Left lung (tissue), 4 donors: ENCODE measurements at regions not wholly inside any gene's neighbourhood (a gene's known extent, or its start where the extent isn't known, plus 50 kb on each side); places are given as distances from the start of the nearest gene placed in this dataset.
"Not testable (repeated sequence)": the region's sequence is repeated elsewhere in the genome, so short reads cannot be mapped to it uniquely, and the experiment has no call there.

ENCODE experiments used
- ATAC-seq: fragments of 200-7000 bp; cut with Tn5 transposase; one replicate; pipeline ENCODE4 v1.9.1; 2020; ENCODE audit warnings: moderate library complexity
- DNase-seq, 4 donors: peaks; one replicate each; pipeline ENCODE4 v3.0.0-alpha.2; 2013 to 2020
- H3K27ac ChIP-seq, 2 donors: fragments of 200-600 bp; sonication (generic) in 1 of 2; one replicate each; pipeline versions ENCODE4 v1.5.0 to v1.8.0; 2020 to 2021
- H3K27me3 ChIP-seq, 2 donors: fragments of 200-600 bp; sonication (generic) in 1 of 2; one replicate each; pipeline versions ENCODE4 v1.5.0 to v1.8.0; 2020 to 2021
- H3K36me3 ChIP-seq, 2 donors: fragments of 200-600 bp; sonication (generic) in 1 of 2; one replicate each; pipeline versions ENCODE4 v1.5.0 to v1.8.0; 2020 to 2021
- H3K4me1 ChIP-seq, 2 donors: fragments of 200-600 bp; one replicate each; pipeline ENCODE4 v1.8.0; 2021
- H3K4me3 ChIP-seq, 2 donors: fragments of 200-600 bp; sonication (generic) in 1 of 2; one replicate each; pipeline versions ENCODE4 v1.5.0 to v1.8.0; 2020 to 2021; ENCODE audit warnings: mild to moderate bottlenecking in 1 of 2
- H3K9me3 ChIP-seq, 2 donors: fragments of 200-600 bp; sonication (generic) in 1 of 2; one replicate each; pipeline versions ENCODE4 v1.5.0 to v1.8.0; 2020 to 2021
- intact Hi-C, 2 donors: fragments of 100-400 bp; cut with DNase I; formaldehyde crosslinking; loops; one replicate each; pipeline versions ENCODE4 v1.11.2 to v1.14.2; 2022
- TF ChIP-seq, protein P1 (sequence below), 2 donors: fragments of 200-600 bp; sonication (generic) in 1 of 2; IDR thresholded peaks; one replicate each; pipeline versions ENCODE4 v1.5.0 to v1.8.0; 2021; ENCODE audit warnings: antibody characterized with exemption in 2 of 2
- donor health status: DM: no; HTN: yes; CAD: no.
- donor health status: DM: no; HTN: no; CAD: no.

DNA sequence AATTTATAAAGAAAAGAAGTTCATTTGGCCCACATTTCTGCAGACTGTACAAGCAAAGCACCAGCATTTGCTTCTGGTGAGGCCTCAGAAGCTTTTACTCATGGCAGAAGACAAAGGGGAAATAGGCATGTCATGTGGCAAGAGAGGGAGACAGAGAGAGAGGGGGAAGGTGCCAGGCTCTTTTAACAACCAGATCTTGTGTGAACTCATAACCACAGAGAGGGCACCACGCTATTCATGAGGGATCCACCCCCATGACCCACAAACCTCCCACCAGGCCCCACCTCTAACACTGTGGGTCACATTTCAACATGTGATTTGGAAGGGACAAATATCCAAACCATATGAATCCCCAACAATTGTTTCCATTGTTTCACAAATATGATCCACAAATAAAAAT, 467.9 kb downstream of the SIPA1L2 start:
- ATAC-seq = no peak
- no peak for DNase-seq
- intact Hi-C loops = no loop called here

DNA sequence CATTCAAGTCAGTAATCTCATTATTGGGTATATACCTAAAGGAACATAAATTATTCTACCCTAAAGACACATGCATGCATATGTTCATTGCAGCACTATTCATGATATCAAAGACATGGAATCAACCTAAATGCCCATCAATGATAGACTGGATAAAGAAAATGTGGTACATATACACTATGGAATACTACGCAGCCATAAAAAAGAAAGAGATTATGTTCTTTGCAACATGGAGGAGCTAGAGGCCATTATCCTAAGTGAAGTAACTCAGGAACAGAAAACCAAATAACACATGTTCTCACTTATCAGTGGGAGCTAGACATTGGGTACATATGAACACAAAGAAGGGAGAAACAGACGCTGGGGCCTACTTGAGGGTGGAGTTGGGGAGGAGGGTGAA, 471.4 kb downstream of the SIPA1L2 start:
- H3K9me3 ChIP-seq, H3K36me3 ChIP-seq, H3K4me3 ChIP-seq, H3K4me1 ChIP-seq, intact Hi-C loops, H3K27ac ChIP-seq, DNase-seq, H3K27me3 ChIP-seq, ATAC-seq: not testable (repeated sequence)

More for the DNA sequence above, 467.9 kb downstream of the SIPA1L2 start:
- Histone ChIP-seq H3K36me3 (no peaks in the 10 kb centered on the region), H3K4me3 (no peak overlapping the region), H3K4me1 (no peaks in the 10 kb centered on the region), H3K27ac (no peak overlapping the region), H3K27me3 (no peaks in the 10 kb centered on the region), H3K9me3 (no peaks in the 10 kb centered on the region)
- TF ChIP-seq, protein P1, sequence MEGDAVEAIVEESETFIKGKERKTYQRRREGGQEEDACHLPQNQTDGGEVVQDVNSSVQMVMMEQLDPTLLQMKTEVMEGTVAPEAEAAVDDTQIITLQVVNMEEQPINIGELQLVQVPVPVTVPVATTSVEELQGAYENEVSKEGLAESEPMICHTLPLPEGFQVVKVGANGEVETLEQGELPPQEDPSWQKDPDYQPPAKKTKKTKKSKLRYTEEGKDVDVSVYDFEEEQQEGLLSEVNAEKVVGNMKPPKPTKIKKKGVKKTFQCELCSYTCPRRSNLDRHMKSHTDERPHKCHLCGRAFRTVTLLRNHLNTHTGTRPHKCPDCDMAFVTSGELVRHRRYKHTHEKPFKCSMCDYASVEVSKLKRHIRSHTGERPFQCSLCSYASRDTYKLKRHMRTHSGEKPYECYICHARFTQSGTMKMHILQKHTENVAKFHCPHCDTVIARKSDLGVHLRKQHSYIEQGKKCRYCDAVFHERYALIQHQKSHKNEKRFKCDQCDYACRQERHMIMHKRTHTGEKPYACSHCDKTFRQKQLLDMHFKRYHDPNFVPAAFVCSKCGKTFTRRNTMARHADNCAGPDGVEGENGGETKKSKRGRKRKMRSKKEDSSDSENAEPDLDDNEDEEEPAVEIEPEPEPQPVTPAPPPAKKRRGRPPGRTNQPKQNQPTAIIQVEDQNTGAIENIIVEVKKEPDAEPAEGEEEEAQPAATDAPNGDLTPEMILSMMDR (IDR thresholded peaks at IDR 0.05) = no peak

DNA sequence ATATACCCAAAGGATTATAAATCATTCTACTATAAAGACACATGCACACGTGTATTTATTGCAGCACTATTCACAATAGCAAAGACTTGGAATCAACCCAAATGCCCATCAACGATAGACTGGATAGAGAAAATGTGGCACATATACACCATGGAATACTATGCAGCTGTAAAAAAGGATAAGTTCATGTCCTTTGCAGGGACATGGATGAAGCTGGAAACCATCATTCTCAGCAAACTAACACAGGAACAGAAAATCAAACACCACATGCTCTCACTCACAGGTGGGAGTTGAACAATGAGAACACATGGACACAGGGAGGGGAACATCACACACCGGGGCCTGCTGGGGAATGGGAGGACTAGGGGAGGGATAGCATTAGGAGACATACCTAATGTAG, 473.9 kb downstream of the SIPA1L2 start:
- H3K4me3 ChIP-seq, H3K27ac ChIP-seq, H3K4me1 ChIP-seq, intact Hi-C loops, DNase-seq, H3K36me3 ChIP-seq, H3K9me3 ChIP-seq, H3K27me3 ChIP-seq, ATAC-seq: not testable (repeated sequence)

DNA sequence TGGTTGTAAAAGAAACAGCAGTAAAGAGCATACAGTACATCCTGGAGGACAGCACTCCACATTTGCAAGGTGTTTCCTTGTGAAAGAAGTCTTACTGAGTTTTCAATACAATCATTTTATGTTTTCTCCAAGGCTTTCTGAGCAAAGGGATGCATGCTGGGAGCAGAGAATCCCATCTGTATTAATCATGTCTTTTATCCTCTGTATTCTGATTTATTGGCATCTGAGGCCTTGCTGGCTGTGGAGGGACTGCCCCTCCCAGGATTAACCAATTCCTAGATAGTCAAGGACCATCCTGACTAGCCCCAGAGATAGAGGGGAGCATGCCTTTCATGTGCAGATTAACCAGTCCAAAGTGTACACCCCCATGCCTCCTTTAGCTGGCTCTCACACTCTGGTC, 476.3 kb downstream of the SIPA1L2 start:
- Histone ChIP-seq H3K36me3 (no peaks in the 10 kb centered on the region), H3K4me3 (no peak overlapping the region), H3K4me1 (no peaks in the 10 kb centered on the region), H3K27ac (no peak overlapping the region), H3K27me3 (no peaks in the 10 kb centered on the region), H3K9me3 (no peaks in the 10 kb centered on the region)
- intact Hi-C loops = no loop called here
- TF ChIP-seq, protein P1 (IDR thresholded peaks at IDR 0.05) = no peak
- no peak for DNase-seq
- ATAC-seq = no peak

DNA sequence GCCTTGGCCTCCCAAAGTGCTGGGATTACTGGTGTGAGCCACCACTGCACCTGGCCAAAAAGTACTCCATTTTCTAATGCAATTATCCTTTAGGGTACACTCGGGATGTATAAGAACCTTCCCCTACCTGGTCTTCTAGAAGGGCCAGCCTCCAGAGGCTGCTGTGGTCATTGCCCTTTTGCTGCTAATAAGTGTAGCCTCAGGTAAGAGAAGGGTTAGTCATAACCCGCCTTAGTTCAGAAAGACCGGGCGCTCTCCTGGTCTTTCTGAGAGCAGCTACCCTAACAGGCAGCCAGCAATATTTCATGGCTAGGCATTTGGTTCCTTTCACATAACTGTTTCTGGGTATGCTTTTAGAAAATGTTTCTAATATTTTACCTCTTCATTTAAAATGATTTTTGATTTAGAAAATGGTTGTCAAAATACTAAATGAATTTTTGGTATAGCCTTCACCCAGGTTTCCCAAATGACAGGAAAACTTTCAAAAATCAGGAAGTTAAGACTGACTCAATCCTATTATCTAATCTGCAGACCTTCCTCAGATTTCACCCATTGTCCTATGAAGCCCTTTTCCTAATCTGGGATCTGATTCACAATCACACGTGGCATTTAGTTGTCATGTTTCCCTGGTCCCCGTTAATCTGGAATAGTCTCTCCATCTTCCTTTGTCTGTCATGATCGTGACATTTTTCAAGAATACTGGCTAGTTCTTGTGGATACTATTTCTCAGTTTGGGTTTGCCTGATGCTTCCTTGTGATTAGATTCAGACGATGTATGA, 479.0 kb downstream of the SIPA1L2 start:
- intact Hi-C loops = no loop called here
- Histone ChIP-seq H3K4me3 (no peak overlapping the region), H3K27me3 (no peaks in the 10 kb centered on the region), H3K27ac (no peak overlapping the region), H3K36me3 (no peaks in the 10 kb centered on the region), H3K9me3 (no peaks in the 10 kb centered on the region), H3K4me1 (no peaks in the 10 kb centered on the region)
- ATAC-seq (no peak), DNase-seq (no peak)
- TF ChIP-seq, protein P1 (IDR thresholded peaks at IDR 0.05) = no peak

DNA sequence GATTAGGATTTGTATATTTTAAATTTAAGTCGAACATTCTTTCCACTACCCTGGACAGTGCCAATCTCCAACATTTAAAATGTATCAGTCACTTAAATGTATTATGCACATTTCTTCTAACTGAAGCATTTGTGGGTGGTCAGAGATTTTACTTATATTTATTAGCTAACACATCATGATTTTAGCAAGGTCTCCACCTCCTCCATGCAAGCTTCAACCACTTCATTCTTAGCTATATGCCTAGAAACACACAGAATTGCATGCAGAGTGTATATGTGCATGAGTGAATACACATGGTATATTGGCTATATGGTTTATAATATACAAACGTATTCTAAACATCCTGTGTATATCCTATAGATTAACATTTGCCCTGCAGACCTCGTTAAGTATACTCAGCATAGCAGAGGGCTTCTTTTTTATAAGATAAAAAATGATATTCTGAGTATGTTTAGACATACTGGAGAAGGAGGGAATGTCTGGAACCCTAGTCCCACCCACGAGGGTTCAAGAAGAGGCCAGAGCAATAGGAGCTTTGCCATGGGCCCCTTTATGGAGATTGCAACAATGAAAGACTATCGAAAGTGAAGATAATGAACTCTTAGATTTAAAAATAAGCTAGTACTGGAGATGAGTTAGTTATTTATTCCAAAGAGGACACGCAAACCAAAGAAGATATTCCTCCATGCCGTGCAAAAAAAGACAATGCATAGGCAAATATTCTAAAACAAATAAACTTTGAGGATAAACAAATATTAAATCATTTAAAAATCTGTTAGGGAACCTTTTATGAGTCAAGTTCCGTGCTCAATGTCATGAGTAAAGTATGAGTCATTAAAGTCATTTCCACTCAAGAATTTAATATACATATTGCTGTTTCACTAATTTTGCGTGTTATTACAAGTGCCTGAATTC, 480.4 kb downstream of the SIPA1L2 start:
- no peak for ATAC-seq
- H3K36me3 ChIP-seq = no peaks in the 10 kb centered on the region
- no peaks in the 10 kb centered on the region for H3K27me3 ChIP-seq
- H3K27ac ChIP-seq = no peak overlapping the region
- no peaks in the 10 kb centered on the region for H3K4me1 ChIP-seq
- no peaks in the 10 kb centered on the region for H3K9me3 ChIP-seq
- no peak overlapping the region for H3K4me3 ChIP-seq
- TF ChIP-seq, protein P1 (IDR thresholded peaks at IDR 0.05) = no peak
- no peak for DNase-seq
- intact Hi-C loops = no loop called here
